ENCODE measurements at regions not wholly inside any gene's neighbourhood (a gene's known extent, or its start where the extent isn't known, plus 50 kb on each side); places are given as distances from the start of the nearest gene placed in this dataset.

DNA sequence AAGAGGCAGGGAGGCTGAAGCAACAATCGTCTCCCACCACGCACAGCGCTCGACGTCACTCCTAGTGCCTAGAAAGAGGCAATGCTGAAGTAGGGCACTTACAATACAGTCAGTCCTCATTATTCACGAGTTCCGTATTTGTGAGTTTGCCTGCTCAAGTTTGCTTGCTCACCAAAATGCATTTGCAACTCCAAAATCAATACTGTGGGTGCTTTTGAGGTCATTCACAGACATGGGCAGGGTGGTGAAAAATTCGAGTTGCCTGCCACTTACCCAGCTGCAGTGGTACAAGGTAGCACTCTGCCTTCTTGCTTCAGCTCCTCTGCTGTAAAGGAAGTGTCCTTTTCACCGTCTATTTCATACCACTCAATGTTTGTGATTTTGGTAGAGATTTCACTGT is 113.7 kb upstream of the NCK2 start:
- Mint-ChIP-seq H3K36me3 (ENCODE audit: insufficient read depth, unreplicated experiment) (no peaks in the 10 kb centered on the region), H3K27ac (ENCODE audit: low read depth, unreplicated experiment) (no peak overlapping the region), H3K4me1 (ENCODE audit: insufficient read depth, unreplicated experiment) (no peaks in the 10 kb centered on the region), H3K9me3 (ENCODE audit: unreplicated experiment) (no peaks in the 10 kb centered on the region), H3K27me3 (ENCODE audit: insufficient read depth, unreplicated experiment) (peaks cover 83% of the 10 kb centered on the region), H3K4me3 (ENCODE audit: unreplicated experiment) (no peak overlapping the region)
- intact Hi-C loops (cut with micrococcal nuclease): no loop called here
- no peak for DNase-seq (ENCODE audit: unreplicated experiment)
- POLR2A ChIA-PET: no interaction called here
- CTCF ChIA-PET: no interaction called here
- TF ChIP-seq, protein P1, sequence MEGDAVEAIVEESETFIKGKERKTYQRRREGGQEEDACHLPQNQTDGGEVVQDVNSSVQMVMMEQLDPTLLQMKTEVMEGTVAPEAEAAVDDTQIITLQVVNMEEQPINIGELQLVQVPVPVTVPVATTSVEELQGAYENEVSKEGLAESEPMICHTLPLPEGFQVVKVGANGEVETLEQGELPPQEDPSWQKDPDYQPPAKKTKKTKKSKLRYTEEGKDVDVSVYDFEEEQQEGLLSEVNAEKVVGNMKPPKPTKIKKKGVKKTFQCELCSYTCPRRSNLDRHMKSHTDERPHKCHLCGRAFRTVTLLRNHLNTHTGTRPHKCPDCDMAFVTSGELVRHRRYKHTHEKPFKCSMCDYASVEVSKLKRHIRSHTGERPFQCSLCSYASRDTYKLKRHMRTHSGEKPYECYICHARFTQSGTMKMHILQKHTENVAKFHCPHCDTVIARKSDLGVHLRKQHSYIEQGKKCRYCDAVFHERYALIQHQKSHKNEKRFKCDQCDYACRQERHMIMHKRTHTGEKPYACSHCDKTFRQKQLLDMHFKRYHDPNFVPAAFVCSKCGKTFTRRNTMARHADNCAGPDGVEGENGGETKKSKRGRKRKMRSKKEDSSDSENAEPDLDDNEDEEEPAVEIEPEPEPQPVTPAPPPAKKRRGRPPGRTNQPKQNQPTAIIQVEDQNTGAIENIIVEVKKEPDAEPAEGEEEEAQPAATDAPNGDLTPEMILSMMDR (IDR thresholded peaks at IDR 0.05; ENCODE audit: unreplicated experiment): no peak
- BruUV-seq (replicated peaks): no TSS peak

DNA sequence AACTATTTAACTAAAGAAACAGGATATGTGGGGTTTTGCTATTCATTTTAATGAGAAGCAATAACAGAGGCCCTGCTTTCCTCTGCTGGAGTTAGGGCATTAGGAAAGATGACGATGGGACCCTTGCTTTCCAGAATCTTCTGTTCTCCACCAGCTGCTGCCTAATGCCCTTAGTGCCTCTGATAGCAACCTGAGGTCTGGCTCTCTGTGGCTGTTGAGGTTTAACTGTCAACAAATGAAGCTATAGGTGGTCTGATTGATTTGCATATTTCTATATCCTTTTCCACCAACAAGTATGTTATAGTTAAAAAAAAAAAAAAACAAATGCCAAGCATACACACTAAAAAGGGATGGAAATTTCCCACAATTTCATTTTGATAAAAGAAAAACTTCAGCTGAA is 115.1 kb upstream of the NCK2 start:
- Mint-ChIP-seq H3K27ac (ENCODE audit: low read depth, unreplicated experiment) (no peak overlapping the region), H3K9me3 (ENCODE audit: unreplicated experiment) (no peaks in the 10 kb centered on the region), H3K4me1 (ENCODE audit: insufficient read depth, unreplicated experiment) (no peaks in the 10 kb centered on the region), H3K27me3 (ENCODE audit: insufficient read depth, unreplicated experiment) (peaks cover 86% of the 10 kb centered on the region), H3K36me3 (ENCODE audit: insufficient read depth, unreplicated experiment) (no peaks in the 10 kb centered on the region), H3K4me3 (ENCODE audit: unreplicated experiment) (no peak overlapping the region)
- ChIA-PET POLR2A (interaction anchor here (0.5 kb wide), 1 partner anchor 25 kb away, joined by 5 read pairs; no protein-coding TSS in a partner anchor), CTCF (interaction anchor here (0.5 to 1.1 kb wide), 2 partner anchors 10 to 32 kb away, joined by 3 to 4 read pairs; no protein-coding TSS in a partner anchor)
- intact Hi-C loops (cut with micrococcal nuclease): no loop called here
- TF ChIP-seq, protein P1 (IDR thresholded peaks at IDR 0.05; ENCODE audit: unreplicated experiment): no peak
- no peak for DNase-seq (ENCODE audit: unreplicated experiment)
- no TSS peak for BruUV-seq (replicated peaks)

DNA sequence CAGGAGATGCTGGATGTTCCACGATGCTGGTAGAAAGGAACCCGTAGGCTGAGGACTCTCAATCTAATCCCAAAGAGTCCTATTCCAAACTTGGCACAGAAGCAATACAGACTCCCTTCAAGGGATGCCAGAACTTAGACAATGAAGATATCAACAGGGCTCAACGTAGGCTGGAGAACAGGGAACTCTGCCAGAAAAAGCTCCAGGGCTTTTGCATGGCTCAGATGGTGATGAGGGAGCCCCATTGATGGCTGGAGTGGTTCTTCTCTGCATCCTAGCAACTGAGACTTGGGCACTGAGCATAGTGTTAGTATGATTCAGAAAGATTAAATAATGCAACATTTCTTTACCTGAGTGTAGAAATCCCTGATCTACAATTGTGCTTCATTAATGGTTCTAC is 117.2 kb upstream of the NCK2 start:
- H3K4me1 Mint-ChIP-seq (ENCODE audit: insufficient read depth, unreplicated experiment): no peaks in the 10 kb centered on the region

DNA sequence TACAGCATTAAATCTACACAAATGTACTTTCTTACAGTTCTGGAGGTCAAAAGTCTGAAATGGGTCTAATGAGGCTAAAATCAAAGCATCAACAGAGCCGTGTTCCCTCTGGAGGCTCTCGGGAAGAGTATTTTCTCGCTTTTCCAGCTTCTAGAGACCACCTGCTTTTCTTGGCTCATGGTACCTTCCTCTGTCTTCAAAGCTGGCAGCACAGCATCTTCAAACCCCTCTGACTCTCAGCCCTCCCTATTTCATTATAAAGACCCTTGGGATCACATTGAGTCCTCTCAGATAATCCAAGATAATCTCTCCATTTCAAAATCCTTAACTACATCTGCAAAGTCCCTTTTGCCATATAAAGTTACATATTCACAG is 117.8 kb upstream of the NCK2 start:
- DNase-seq (ENCODE audit: unreplicated experiment): no peak
- TF ChIP-seq, protein P1 (IDR thresholded peaks at IDR 0.05; ENCODE audit: unreplicated experiment): no peak
- Mint-ChIP-seq H3K27me3 (ENCODE audit: insufficient read depth, unreplicated experiment) (peaks cover 96% of the 10 kb centered on the region), H3K4me3 (ENCODE audit: unreplicated experiment) (no peak overlapping the region), H3K36me3 (ENCODE audit: insufficient read depth, unreplicated experiment) (no peaks in the 10 kb centered on the region), H3K27ac (ENCODE audit: low read depth, unreplicated experiment) (no peak overlapping the region), H3K9me3 (ENCODE audit: unreplicated experiment) (no peaks in the 10 kb centered on the region), H3K4me1 (ENCODE audit: insufficient read depth, unreplicated experiment) (no peaks in the 10 kb centered on the region)
- intact Hi-C loops (cut with micrococcal nuclease): no loop called here
- ChIA-PET CTCF (no interaction called here), POLR2A (no interaction called here)
- BruUV-seq (replicated peaks): no TSS peak

More for the DNA sequence above, 117.2 kb upstream of the NCK2 start:
- no peaks in the 10 kb centered on the region for H3K9me3 Mint-ChIP-seq (ENCODE audit: unreplicated experiment)
- BruUV-seq (replicated peaks): no TSS peak
- H3K4me3 Mint-ChIP-seq (ENCODE audit: unreplicated experiment): no peak overlapping the region
- ChIA-PET CTCF (interaction anchor here (1.1 kb wide), 1 partner anchor 51 kb away, joined by 3 read pairs; no protein-coding TSS in a partner anchor), POLR2A (no interaction called here)
- no peak overlapping the region for H3K27ac Mint-ChIP-seq (ENCODE audit: low read depth, unreplicated experiment)
- peaks cover 93% of the 10 kb centered on the region for H3K27me3 Mint-ChIP-seq (ENCODE audit: insufficient read depth, unreplicated experiment)
- intact Hi-C loops (cut with micrococcal nuclease): no loop called here
- TF ChIP-seq, protein P1 (IDR thresholded peaks at IDR 0.05; ENCODE audit: unreplicated experiment): no peak
- no peak for DNase-seq (ENCODE audit: unreplicated experiment)
- no peaks in the 10 kb centered on the region for H3K36me3 Mint-ChIP-seq (ENCODE audit: insufficient read depth, unreplicated experiment)
